Thyroid gland (tissue), 4 donors: ENCODE measurements at regions not wholly inside any gene's neighbourhood (a gene's known extent, or its start where the extent isn't known, plus 50 kb on each side); places are given as distances from the start of the nearest gene placed in this dataset.
"Not testable (repeated sequence)": the region's sequence is repeated elsewhere in the genome, so short reads cannot be mapped to it uniquely, and the experiment has no call there.

Source experiments
- DNase-seq, 2 donors: peaks; one replicate each; pipeline ENCODE4 v3.0.0-alpha.2; 2019
- H3K27ac ChIP-seq, 3 donors: fragments of 200-600 bp; sonication (generic); 1 replicate in 2 of 3; 2 replicates in 1 of 3; pipeline ENCODE4 v1.5.1; 2016 to 2019; ENCODE audit warnings: mild to moderate bottlenecking in 1 of 3, moderate library complexity in 1 of 3
- H3K27me3 ChIP-seq: fragments of 200-600 bp; sonication (generic); one replicate; pipeline ENCODE4 v1.5.1; 2019
- H3K36me3 ChIP-seq, 2 donors: fragments of 200-600 bp; sonication (generic); one replicate each; pipeline ENCODE4 v1.5.1; 2016 to 2019
- H3K4me1 ChIP-seq, 2 donors: fragments of 200-600 bp; sonication (generic); one replicate each; pipeline ENCODE4 v1.5.1; 2017 to 2019
- H3K4me3 ChIP-seq, 3 donors: fragments of 200-600 bp; sonication (generic); replicated peaks in 1 of 3; 1 replicate in 2 of 3; 2 replicates in 1 of 3; pipeline ENCODE4 v1.5.1; 2016; ENCODE audit warnings: mild to moderate bottlenecking in 1 of 3
- H3K9me3 ChIP-seq: fragments of 200-600 bp; sonication (generic); one replicate; pipeline ENCODE4 v1.5.1; 2017
- CTCF ChIP-seq, 6 experiments: fragments of 200-600 bp in 3 of 6; fragments of 450-650 bp in 3 of 6; sonication (generic) in 3 of 6; IDR thresholded peaks; one replicate each; pipeline ENCODE4 v1.5.1; 2016 to 2019; ENCODE audit warnings: antibody characterized with exemption in 6 of 6, mild to moderate bottlenecking in 2 of 6, inconsistent platforms in 1 of 6, moderate library complexity in 1 of 6
- POLR2A ChIP-seq, 2 donors: fragments of 450-650 bp; IDR thresholded peaks; one replicate each; pipeline ENCODE4 v1.6.1; 2017; ENCODE audit warnings: antibody characterized with exemption in 2 of 2, mild to moderate bottlenecking in 2 of 2, moderate library complexity in 1 of 2
- WGBS, 2 donors: methylation state at CpG; one replicate each; pipeline ENCODE4 v1.1.5; 2017; 5-methylcytosine and 5-hydroxymethylcytosine counted together
- intact Hi-C: fragments of 100-400 bp; cut with DNase I; formaldehyde crosslinking; loops from one replicate; pipeline ENCODE4 v1.15.1; 2023

GRCh38 chr2:149766339-149766738 is 178.8 kb upstream of the MMADHC start:
- no peaks in the 10 kb centered on the region for H3K9me3 ChIP-seq
- DNase-seq: no peak
- no peak overlapping the region for H3K4me3 ChIP-seq
- H3K4me1 ChIP-seq: peaks cover 14 to 18% of the 10 kb centered on the region in 2 donors
- TF ChIP-seq CTCF (IDR thresholded peaks at IDR 0.05): no peak
- no peak for TF ChIP-seq POLR2A (IDR thresholded peaks at IDR 0.05)
- H3K27me3 ChIP-seq: no peaks in the 10 kb centered on the region
- no peak overlapping the region for H3K27ac ChIP-seq
- H3K36me3 ChIP-seq: no peaks in the 10 kb centered on the region
- intact Hi-C loops: no loop called here

- intact Hi-C loops: no loop called here
- no peaks in the 10 kb centered on the region for H3K27me3 ChIP-seq
- no peak overlapping the region for H3K4me3 ChIP-seq
- DNase-seq: no peak
- no peaks in the 10 kb centered on the region for H3K9me3 ChIP-seq
- peaks cover 14 to 18% of the 10 kb centered on the region in 2 donors for H3K4me1 ChIP-seq
- TF ChIP-seq CTCF (IDR thresholded peaks at IDR 0.05): no peak
- H3K36me3 ChIP-seq: no peaks in the 10 kb centered on the region
- H3K27ac ChIP-seq: no peak overlapping the region
These were observed 178.1 kb upstream of the MMADHC start for GRCh38 chr2:149765636-149766035.

DNA sequence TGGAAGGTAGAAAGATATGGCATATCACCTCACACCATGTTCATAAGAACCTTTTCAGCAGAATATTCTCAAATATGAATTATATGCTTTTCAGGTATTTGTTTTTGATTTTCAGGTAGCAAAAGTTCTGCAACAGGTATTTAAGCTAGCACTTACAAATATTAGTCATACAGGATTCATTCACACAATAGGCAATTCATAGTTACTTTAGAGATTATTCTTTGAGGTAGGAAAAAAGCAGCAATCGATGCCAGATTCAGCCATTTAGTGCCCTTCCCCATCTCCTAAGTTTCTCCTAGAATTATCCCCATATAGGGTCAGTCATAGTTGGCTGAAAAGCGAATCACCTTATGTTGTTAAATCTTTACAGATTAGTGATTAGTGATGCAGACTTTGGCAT is 177.4 kb upstream of the MMADHC start:
- no peaks in the 10 kb centered on the region for H3K9me3 ChIP-seq
- intact Hi-C loops: no loop called here
- no peaks in the 10 kb centered on the region for H3K36me3 ChIP-seq
- H3K4me1 ChIP-seq: peaks cover 14 to 18% of the 10 kb centered on the region in 2 donors
- 87 to 91% methylated on average over 2 of the region's 2 CpGs for WGBS, 2 donors
- TF ChIP-seq POLR2A (IDR thresholded peaks at IDR 0.05) (no peak), CTCF (IDR thresholded peaks at IDR 0.05) (no peak)
- H3K27ac ChIP-seq: no peak overlapping the region
- no peak overlapping the region for H3K4me3 ChIP-seq
- no peaks in the 10 kb centered on the region for H3K27me3 ChIP-seq
- DNase-seq: no peak

DNA sequence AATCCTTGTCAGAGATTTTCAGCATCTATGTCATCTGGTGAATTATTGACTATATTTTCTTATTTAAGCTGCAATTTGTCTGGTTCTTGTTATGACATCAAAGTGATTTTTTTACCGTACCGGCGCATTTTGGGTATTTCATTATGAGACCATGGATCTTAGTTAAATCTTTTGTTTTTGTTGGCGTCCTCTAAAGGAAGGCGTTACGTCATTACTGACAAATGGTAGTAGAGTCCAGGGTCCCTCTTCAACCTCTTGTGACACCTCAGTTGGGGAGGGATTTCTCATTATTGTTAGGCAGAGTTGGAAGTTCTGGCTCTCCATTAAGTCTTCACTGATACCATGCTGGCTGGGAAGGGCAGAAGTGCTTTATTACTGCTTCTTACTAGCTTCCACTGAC is 175.8 kb upstream of the MMADHC start:
- no peak overlapping the region for H3K4me3 ChIP-seq
- peaks cover 10 to 11% of the 10 kb centered on the region in 2 donors for H3K4me1 ChIP-seq
- H3K27me3 ChIP-seq: no peaks in the 10 kb centered on the region
- H3K9me3 ChIP-seq: no peaks in the 10 kb centered on the region
- H3K36me3 ChIP-seq: no peaks in the 10 kb centered on the region
- TF ChIP-seq CTCF (IDR thresholded peaks at IDR 0.05): no peak
- TF ChIP-seq POLR2A (IDR thresholded peaks at IDR 0.05): no peak
- 78 to 96% methylated on average over 6 of the region's 6 CpGs for WGBS, 2 donors
- H3K27ac ChIP-seq: no peak overlapping the region
- intact Hi-C loops: no loop called here
- DNase-seq: no peak

DNA sequence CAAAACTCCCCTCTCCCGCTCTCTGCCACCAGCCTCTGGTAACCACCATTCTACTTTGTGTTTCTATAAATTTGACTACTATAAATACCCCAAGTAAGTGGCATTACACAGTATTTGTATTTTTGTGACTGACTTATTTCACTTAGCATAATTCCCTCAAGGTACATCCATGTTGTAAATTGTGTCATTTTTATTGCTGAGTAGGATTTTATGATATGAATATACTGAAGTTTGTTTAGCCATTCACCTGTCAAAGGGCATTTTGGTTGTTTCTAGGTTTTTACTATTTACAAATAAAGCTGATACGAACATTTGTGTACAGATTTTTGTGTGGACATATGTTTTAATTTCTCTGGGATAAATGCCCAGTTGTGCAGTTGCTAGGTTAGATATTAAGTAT is 174.0 kb upstream of the MMADHC start:
- Histone ChIP-seq H3K27me3 (no peaks in the 10 kb centered on the region), H3K27ac (no peak overlapping the region), H3K4me3 (no peak overlapping the region), H3K9me3 (no peaks in the 10 kb centered on the region), H3K4me1 (no peaks in the 10 kb centered on the region), H3K36me3 (no peaks in the 10 kb centered on the region)
- WGBS, 2 donors: 94 to 95% methylated on average over 2 of the region's 2 CpGs
- DNase-seq: no peak
- TF ChIP-seq POLR2A (IDR thresholded peaks at IDR 0.05): no peak
- no peak for TF ChIP-seq CTCF (IDR thresholded peaks at IDR 0.05)
- intact Hi-C loops: no loop called here

DNA sequence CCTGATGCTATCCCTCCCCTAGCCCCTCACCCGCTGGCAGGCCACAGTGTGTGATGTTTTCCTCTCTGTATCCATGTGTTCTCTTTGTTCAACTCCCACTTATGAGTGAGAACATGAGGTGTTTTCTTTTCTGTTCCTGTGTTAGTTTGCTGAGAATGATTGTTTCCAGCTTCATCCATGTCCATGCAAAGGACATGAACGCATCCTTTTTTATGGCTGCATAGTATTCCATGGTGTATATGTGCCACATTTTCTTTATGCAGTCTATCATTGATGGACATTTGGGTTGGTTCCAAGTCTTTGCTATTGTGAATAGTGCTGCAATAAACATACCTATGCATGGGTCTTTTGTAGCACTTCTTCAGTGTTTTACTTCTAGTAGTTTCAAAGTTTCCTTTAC is 171.8 kb upstream of the MMADHC start:
- H3K4me3 ChIP-seq, H3K9me3 ChIP-seq, H3K27me3 ChIP-seq, H3K4me1 ChIP-seq, H3K27ac ChIP-seq, intact Hi-C loops, H3K36me3 ChIP-seq, DNase-seq: not testable (repeated sequence)
- WGBS, 2 donors: 82 to 100% methylated on average over 2 of the region's 2 CpGs

DNA sequence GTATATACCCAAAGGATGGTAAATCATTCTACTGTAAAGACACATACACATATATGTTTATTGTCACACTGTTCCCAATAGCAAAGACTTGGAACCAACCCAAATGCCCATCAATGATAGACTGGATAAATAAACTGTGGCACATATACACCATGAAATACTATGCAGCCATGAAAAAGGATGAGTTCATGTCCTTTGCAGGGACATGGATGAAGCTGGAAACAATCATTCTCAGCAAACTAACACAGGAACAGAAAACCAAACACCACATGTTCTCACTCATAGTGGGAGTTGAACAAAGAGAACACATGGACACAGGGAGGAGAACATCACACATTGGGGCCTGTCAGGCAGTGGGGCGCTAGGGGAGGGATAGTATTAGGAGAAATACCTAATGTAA is 167.1 kb upstream of the MMADHC start:
- DNase-seq, H3K27me3 ChIP-seq, H3K4me1 ChIP-seq, H3K9me3 ChIP-seq, intact Hi-C loops, H3K27ac ChIP-seq, H3K4me3 ChIP-seq, H3K36me3 ChIP-seq: not testable (repeated sequence)
- 92 to 96% methylated on average over 1 of the region's 1 CpG for WGBS, 2 donors
